ENCODE measurements at regions not wholly inside any gene's neighbourhood (a gene's known extent, or its start where the extent isn't known, plus 50 kb on each side); places are given as distances from the start of the nearest gene placed in this dataset.
A peak's percentile ranks its signal among the peaks of the same experiment; 100 is the strongest.

- no peak for TF ChIP-seq CTCF (IDR thresholded peaks at IDR 0.05)
- H3K36me3 ChIP-seq, result no peaks in the 10 kb centered on the region
- H3K27ac ChIP-seq, result no peak overlapping the region
- H3K4me3 ChIP-seq, result no peak overlapping the region
- no peak for DNase-seq
- ATAC-seq, result no peak
- no peaks in the 10 kb centered on the region for H3K4me1 ChIP-seq
- H3K9me3 ChIP-seq, result no peaks in the 10 kb centered on the region
- intact Hi-C loops (cut with DNase I), result no loop called here
- no peaks in the 10 kb centered on the region for H3K27me3 ChIP-seq
Observed at GRCh38 chr12:74846116-74846515, 308.5 kb downstream of the ATXN7L3B start.

- peak in 1 of 4 donors; percentile 13 for DNase-seq
- TF ChIP-seq CTCF (IDR thresholded peaks at IDR 0.05), result no peak
- Histone ChIP-seq H3K4me3 (no peak overlapping the region), H3K27ac (no peak overlapping the region), H3K9me3 (no peaks in the 10 kb centered on the region), H3K4me1 (no peaks in the 10 kb centered on the region), H3K27me3 (no peaks in the 10 kb centered on the region), H3K36me3 (no peaks in the 10 kb centered on the region)
- intact Hi-C loops (cut with DNase I), result no loop called here
- ATAC-seq, result peak; percentile 54
Observed at GRCh38 chr12:74847169-74847568, 309.5 kb downstream of the ATXN7L3B start.

GRCh38 chr12:74848006-74848405, 310.4 kb downstream of the ATXN7L3B start:
- no peaks in the 10 kb centered on the region for H3K4me1 ChIP-seq
- intact Hi-C loops (cut with DNase I), result no loop called here
- DNase-seq, result no peak

GRCh38 chr12:74849801-74850200, 312.2 kb downstream of the ATXN7L3B start:
- intact Hi-C loops (cut with DNase I), result no loop called here
- no peak for TF ChIP-seq CTCF (IDR thresholded peaks at IDR 0.05)
- no peak for ATAC-seq
- H3K27me3 ChIP-seq, result no peaks in the 10 kb centered on the region
- no peaks in the 10 kb centered on the region for H3K4me1 ChIP-seq
- H3K27ac ChIP-seq, result no peak overlapping the region
- DNase-seq, result no peak
- no peak overlapping the region for H3K4me3 ChIP-seq
- no peaks in the 10 kb centered on the region for H3K9me3 ChIP-seq
- H3K36me3 ChIP-seq, result no peaks in the 10 kb centered on the region

More at GRCh38 chr12:74848006-74848405, 310.4 kb downstream of the ATXN7L3B start:
- H3K4me3 ChIP-seq, result no peak overlapping the region
- no peaks in the 10 kb centered on the region for H3K9me3 ChIP-seq
- no peak for ATAC-seq
- H3K27ac ChIP-seq, result no peak overlapping the region
- no peak for TF ChIP-seq CTCF (IDR thresholded peaks at IDR 0.05)
- H3K36me3 ChIP-seq, result no peaks in the 10 kb centered on the region
- H3K27me3 ChIP-seq, result no peaks in the 10 kb centered on the region

GRCh38 chr12:74871817-74872216, 334.2 kb downstream of the ATXN7L3B start:
- Histone ChIP-seq H3K4me3 (no peak overlapping the region), H3K27me3 (no peaks in the 10 kb centered on the region), H3K9me3 (peaks cover 0 to 2% of the 10 kb centered on the region in 2 donors), H3K27ac (no peak overlapping the region), H3K4me1 (no peaks in the 10 kb centered on the region), H3K36me3 (no peaks in the 10 kb centered on the region)
- TF ChIP-seq CTCF (IDR thresholded peaks at IDR 0.05), result no peak
- intact Hi-C loops (cut with DNase I), result no loop called here
- no peak for ATAC-seq
- no peak for DNase-seq

Data from left lung (tissue), 4 donors.